Esophagus muscularis mucosa (tissue), 4 donors: ENCODE measurements at regions not wholly inside any gene's neighbourhood (a gene's known extent, or its start where the extent isn't known, plus 50 kb on each side); places are given as distances from the start of the nearest gene placed in this dataset.
A peak's percentile ranks its signal among the peaks of the same experiment; 100 is the strongest.

Source experiments
- DNase-seq: peaks from one replicate; pipeline ENCODE4 v3.0.0-alpha.2; 2017; ENCODE audit errors: extremely low spot score
- H3K27ac ChIP-seq, 4 donors: fragments of 200-600 bp; sonication (generic); replicated peaks in 1 of 4; 1 replicate in 3 of 4; 2 replicates in 1 of 4; pipeline ENCODE4 v1.5.1; 2016 to 2019; ENCODE audit warnings: mild to moderate bottlenecking in 1 of 4
- H3K27me3 ChIP-seq, 4 donors: fragments of 200-600 bp; sonication (generic); one replicate each; pipeline versions ENCODE4 v1.5.1 to v1.6.0; 2016 to 2019
- H3K36me3 ChIP-seq, 4 donors: fragments of 200-600 bp; sonication (generic); one replicate each; pipeline ENCODE4 v1.5.1; 2016 to 2019
- H3K4me1 ChIP-seq, 4 donors: fragments of 200-600 bp; sonication (generic); one replicate each; pipeline ENCODE4 v1.5.1; 2016 to 2019
- H3K4me3 ChIP-seq, 4 donors: fragments of 200-600 bp; sonication (generic); 1 replicate in 2 of 4; 2 replicates in 2 of 4; pipeline ENCODE4 v1.5.1; 2016 to 2019; ENCODE audit warnings: mild to moderate bottlenecking in 4 of 4, moderate library complexity in 1 of 4
- H3K9me3 ChIP-seq, 4 donors: fragments of 200-600 bp; sonication (generic); 1 replicate in 3 of 4; 2 replicates in 1 of 4; pipeline ENCODE4 v1.5.1; 2016 to 2019
- EP300 ChIP-seq: sonication (generic); formaldehyde crosslinking; IDR thresholded peaks from one replicate; pipeline ENCODE4 v1.6.1; 2017; ENCODE audit warnings: antibody characterized with exemption
- POLR2A ChIP-seq: fragments of 450-650 bp; IDR thresholded peaks from one replicate; pipeline ENCODE4 v1.6.1; 2017; ENCODE audit warnings: antibody characterized with exemption, moderate library complexity, mild to moderate bottlenecking, low read depth
- POLR2AphosphoS5 ChIP-seq, 2 donors: sonication (generic); formaldehyde crosslinking; IDR thresholded peaks; one replicate each; pipeline ENCODE4 v1.6.1; 2017; ENCODE audit warnings: antibody characterized with exemption in 2 of 2
- WGBS: methylation state at CpG from one replicate; pipeline ENCODE4 v1.1.5; 2018; 5-methylcytosine and 5-hydroxymethylcytosine counted together
- intact Hi-C: fragments of 100-400 bp; cut with DNase I; formaldehyde crosslinking; loops from one replicate; pipeline ENCODE4 v1.15.1; 2023
- TF ChIP-seq, protein P1 (sequence below), 3 experiments: fragments of 200-600 bp in 2 of 3; fragments of 450-650 bp in 1 of 3; sonication (generic) in 2 of 3; IDR thresholded peaks; one replicate each; pipeline ENCODE4 v1.5.1; 2017 to 2019; ENCODE audit warnings: antibody characterized with exemption in 3 of 3, mild to moderate bottlenecking in 2 of 3, moderate library complexity in 1 of 3

DNA sequence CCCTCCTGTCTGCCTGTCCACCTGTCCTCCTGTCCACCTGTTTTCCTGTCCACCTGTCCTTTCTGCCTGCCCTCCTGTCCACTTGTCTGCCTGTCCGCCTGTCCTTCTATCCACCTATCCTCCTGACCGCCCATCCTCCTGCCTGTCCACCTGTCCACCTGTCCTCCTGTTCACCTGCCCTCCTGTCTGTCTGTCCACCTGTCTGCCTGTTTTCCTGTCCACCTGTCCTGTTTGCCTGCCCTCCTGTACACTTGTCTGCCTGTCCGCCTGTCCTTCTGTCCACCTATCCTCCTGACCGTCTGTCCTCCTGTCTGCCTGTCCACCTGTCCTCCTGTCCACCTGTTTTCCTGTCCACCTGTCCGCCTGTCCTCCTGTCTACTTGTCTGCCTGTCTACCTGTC lies 682.8 kb downstream of the TBC1D22A start:
- H3K9me3 ChIP-seq, result peaks cover 0 to 11% (median 0%) of the 10 kb centered on the region in 4 donors
- DNase-seq, result peak; percentile 85
- H3K36me3 ChIP-seq, result no peaks in the 10 kb centered on the region
- H3K4me1 ChIP-seq, result no peaks in the 10 kb centered on the region
- no peak overlapping the region for H3K27ac ChIP-seq
- intact Hi-C loops, result no loop called here
- 75% methylated on average over 5 of the region's 5 CpGs for WGBS
- peaks cover 0 to 38% (median 0%) of the 10 kb centered on the region in 4 donors for H3K27me3 ChIP-seq
- TF ChIP-seq POLR2AphosphoS5 (IDR thresholded peaks at IDR 0.05) (no peak), EP300 (no peak), POLR2A (no peak)
- TF ChIP-seq, protein P1, sequence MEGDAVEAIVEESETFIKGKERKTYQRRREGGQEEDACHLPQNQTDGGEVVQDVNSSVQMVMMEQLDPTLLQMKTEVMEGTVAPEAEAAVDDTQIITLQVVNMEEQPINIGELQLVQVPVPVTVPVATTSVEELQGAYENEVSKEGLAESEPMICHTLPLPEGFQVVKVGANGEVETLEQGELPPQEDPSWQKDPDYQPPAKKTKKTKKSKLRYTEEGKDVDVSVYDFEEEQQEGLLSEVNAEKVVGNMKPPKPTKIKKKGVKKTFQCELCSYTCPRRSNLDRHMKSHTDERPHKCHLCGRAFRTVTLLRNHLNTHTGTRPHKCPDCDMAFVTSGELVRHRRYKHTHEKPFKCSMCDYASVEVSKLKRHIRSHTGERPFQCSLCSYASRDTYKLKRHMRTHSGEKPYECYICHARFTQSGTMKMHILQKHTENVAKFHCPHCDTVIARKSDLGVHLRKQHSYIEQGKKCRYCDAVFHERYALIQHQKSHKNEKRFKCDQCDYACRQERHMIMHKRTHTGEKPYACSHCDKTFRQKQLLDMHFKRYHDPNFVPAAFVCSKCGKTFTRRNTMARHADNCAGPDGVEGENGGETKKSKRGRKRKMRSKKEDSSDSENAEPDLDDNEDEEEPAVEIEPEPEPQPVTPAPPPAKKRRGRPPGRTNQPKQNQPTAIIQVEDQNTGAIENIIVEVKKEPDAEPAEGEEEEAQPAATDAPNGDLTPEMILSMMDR (IDR thresholded peaks at IDR 0.05), result no peak
- no peak overlapping the region for H3K4me3 ChIP-seq

DNA sequence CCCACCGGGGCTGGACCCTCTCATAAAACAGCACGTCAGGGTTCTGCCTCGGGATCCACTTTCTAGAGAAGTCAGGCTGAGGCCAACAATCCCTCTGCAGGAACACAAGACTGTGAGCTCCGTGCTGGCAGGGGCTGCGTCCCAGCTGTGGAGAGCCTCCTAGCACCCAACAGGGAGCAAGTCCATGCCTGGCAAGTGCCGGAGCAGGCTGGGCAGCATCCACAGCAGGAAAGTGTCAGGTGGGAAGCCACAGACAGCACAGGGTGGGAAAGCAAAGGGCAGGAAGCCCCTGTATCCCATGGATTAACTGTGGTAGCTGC lies 682.3 kb downstream of the TBC1D22A start:
- Histone ChIP-seq H3K27me3 (peaks cover 0 to 40% (median 0%) of the 10 kb centered on the region in 4 donors), H3K9me3 (peaks cover 0 to 11% (median 0%) of the 10 kb centered on the region in 4 donors), H3K4me1 (no peaks in the 10 kb centered on the region), H3K4me3 (no peak overlapping the region), H3K36me3 (no peaks in the 10 kb centered on the region), H3K27ac (no peak overlapping the region)
- no peak for TF ChIP-seq POLR2AphosphoS5 (IDR thresholded peaks at IDR 0.05)
- intact Hi-C loops, result no loop called here
- WGBS, result 80% methylated on average over 5 of the region's 6 CpGs
- no peak for DNase-seq

DNA sequence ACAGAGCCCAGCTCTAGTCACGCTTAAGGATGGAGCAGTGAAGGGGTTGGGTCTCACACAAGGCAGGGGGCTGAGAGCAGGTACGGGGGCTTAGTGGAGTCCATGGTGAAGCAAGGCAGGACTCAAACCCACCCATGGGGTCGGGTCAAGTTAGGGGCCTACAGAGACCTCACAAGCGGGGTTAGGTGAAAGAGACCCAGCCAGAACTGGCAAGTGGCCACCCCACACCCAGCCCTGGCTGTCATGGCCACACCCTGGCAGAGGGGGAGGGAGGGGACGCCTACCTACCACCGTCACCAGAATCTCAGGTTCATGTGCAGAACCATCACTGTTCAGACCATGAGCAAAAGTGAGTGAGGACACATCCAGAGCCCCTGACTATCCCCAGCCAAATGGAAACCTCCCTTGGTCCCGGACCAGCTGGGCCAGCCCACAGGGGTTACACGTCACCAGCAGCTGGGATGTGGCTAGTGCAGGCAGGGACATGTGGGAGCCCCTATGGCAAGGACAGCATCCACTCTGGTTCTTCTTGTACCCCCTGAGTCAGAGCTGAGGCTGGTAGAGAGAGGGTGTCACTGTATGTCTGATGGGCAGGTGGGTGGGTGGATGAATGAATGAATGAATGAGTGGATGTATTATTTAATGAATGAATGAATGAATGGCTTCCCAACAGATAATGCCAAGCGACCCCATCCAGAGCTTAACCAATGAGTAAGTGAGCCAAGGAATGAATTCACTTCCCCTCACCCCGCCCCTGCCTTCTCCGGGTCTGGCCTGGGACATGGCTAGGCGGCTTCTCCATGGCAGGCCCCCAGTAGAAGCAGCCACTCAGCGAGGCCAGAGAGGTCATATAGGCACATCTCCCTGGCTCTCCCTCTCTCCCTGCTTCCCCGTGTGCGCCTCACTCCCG lies 681.6 kb downstream of the TBC1D22A start:
- TF ChIP-seq EP300 (no peak), POLR2A (no peak), POLR2AphosphoS5 (IDR thresholded peaks at IDR 0.05) (no peak)
- TF ChIP-seq, protein P1 (IDR thresholded peaks at IDR 0.05), result no peak
- intact Hi-C loops, result no loop called here

DNA sequence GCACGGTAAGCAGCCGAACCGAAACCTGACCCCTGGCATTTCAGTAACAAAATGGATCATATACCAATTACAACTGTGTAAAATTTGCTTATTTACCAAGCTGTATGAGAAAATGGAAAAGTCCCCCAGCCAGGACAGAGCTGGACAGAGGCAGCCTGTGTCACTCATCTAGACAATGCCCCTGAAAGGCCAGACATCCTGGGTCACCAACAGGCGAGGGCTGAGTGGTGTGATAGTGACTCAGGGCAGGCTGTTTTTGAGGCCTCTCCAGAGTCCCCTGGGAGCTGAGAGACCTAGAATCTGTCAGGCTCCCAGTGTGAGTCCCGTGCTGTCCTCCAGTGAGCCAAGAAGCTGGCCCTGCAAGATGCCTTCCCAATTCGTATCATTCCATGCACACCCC lies 680.4 kb downstream of the TBC1D22A start:
- Histone ChIP-seq H3K27ac (no peak overlapping the region), H3K36me3 (no peaks in the 10 kb centered on the region), H3K4me1 (no peaks in the 10 kb centered on the region), H3K4me3 (no peak overlapping the region), H3K9me3 (peaks cover 0 to 14% (median under 1%) of the 10 kb centered on the region in 4 donors), H3K27me3 (peaks cover 0 to 25% (median 0%) of the 10 kb centered on the region in 4 donors)
- 88% methylated on average over 6 of the region's 6 CpGs for WGBS
- intact Hi-C loops, result no loop called here
- TF ChIP-seq POLR2AphosphoS5 (IDR thresholded peaks at IDR 0.05) (no peak), POLR2A (no peak), EP300 (no peak)
- TF ChIP-seq, protein P1 (IDR thresholded peaks at IDR 0.05), result no peak
- no peak for DNase-seq

More for the DNA sequence above, 681.6 kb downstream of the TBC1D22A start:
- DNase-seq, result no peak
- H3K27me3 ChIP-seq, result peaks cover 0 to 37% (median 0%) of the 10 kb centered on the region in 4 donors
- 79% methylated on average over 15 of the region's 16 CpGs for WGBS
- H3K4me1 ChIP-seq, result no peaks in the 10 kb centered on the region
- no peak overlapping the region for H3K27ac ChIP-seq
- peaks cover 0 to 11% (median 0%) of the 10 kb centered on the region in 4 donors for H3K9me3 ChIP-seq
- no peaks in the 10 kb centered on the region for H3K36me3 ChIP-seq
- no peak overlapping the region for H3K4me3 ChIP-seq

DNA sequence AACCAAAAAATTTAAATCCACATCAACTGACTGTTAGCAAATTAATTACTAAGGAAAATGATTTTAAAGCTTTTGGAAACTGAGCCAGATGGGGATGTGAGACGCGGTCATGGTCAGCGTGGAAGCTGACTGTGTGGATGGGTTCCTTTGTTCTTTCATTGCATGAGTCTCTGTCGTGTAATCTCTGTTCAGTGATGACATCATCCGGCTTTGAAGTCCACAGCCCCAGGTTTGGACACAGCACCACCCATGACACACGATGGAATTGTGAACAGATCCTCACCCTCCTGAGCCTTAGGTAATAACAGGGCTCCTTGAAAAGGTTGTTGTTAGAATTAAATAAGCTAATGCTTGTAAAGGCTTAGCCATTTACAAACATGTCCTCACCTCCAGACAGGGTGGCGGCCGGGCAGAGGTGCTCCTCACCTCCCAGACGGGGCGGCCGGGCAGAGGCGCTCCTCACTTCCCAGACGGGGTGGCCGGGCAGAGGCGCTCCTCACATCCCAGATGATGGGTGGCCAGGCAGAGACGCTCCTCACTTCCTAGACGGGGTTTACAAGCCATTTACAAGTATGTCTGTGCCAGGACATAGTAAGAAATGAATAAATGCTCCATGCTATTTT lies 677.3 kb downstream of the TBC1D22A start:
- WGBS, result 84% methylated on average over 10 of the region's 17 CpGs
- no peaks in the 10 kb centered on the region for H3K36me3 ChIP-seq
- H3K27me3 ChIP-seq, result peaks cover 0 to 13% (median 0%) of the 10 kb centered on the region in 4 donors
- intact Hi-C loops, result no loop called here
- H3K4me3 ChIP-seq, result no peak overlapping the region
- H3K27ac ChIP-seq, result no peak overlapping the region
- no peak for DNase-seq
- H3K4me1 ChIP-seq, result no peaks in the 10 kb centered on the region
- TF ChIP-seq, protein P1 (IDR thresholded peaks at IDR 0.05), result no peak
- TF ChIP-seq POLR2A (no peak), POLR2AphosphoS5 (IDR thresholded peaks at IDR 0.05) (no peak), EP300 (no peak)
- H3K9me3 ChIP-seq, result peaks cover 0 to 38% (median 6%) of the 10 kb centered on the region in 4 donors
